ENCODE measurements at regions not wholly inside any gene's neighbourhood (a gene's known extent, or its start where the extent isn't known, plus 50 kb on each side); places are given as distances from the start of the nearest gene placed in this dataset.

GRCh38 chr3:117490716-117491115, 781.1 kb downstream of the TUSC7 start:
- no peak for DNase-seq (ENCODE audit: low read depth in 4 of 4, low spot score in 1 of 4)

GRCh38 chr3:117495620-117496019, 786.0 kb downstream of the TUSC7 start:
- DNase-seq (ENCODE audit: low read depth in 4 of 4, low spot score in 1 of 4): no peak

- DNase-seq (ENCODE audit: low read depth in 4 of 4, low spot score in 1 of 4): no peak
These were observed 789.8 kb downstream of the TUSC7 start for GRCh38 chr3:117499189-117499870.

- DNase-seq (ENCODE audit: low read depth in 4 of 4, low spot score in 1 of 4): no peak
These were observed 798.4 kb downstream of the TUSC7 start for GRCh38 chr3:117507958-117508357.

- no peak for DNase-seq (ENCODE audit: low read depth in 4 of 4, low spot score in 1 of 4)
These were observed 800.3 kb downstream of the TUSC7 start for GRCh38 chr3:117509858-117510257.

- DNase-seq (ENCODE audit: low read depth in 4 of 4, low spot score in 1 of 4): no peak
These were observed 800.8 kb downstream of the TUSC7 start for GRCh38 chr3:117510396-117510795.

- DNase-seq (ENCODE audit: low read depth in 4 of 4, low spot score in 1 of 4): no peak
These were observed 803.4 kb downstream of the TUSC7 start for GRCh38 chr3:117512975-117513374.

GRCh38 chr3:117515309-117515708, 805.7 kb downstream of the TUSC7 start:
- no peak for DNase-seq (ENCODE audit: low read depth in 4 of 4, low spot score in 1 of 4)

- no peak for DNase-seq (ENCODE audit: low read depth in 4 of 4, low spot score in 1 of 4)
These were observed 808.8 kb downstream of the TUSC7 start for GRCh38 chr3:117518364-117518763.

GRCh38 chr3:117519776-117520175, 810.2 kb downstream of the TUSC7 start:
- no peak for DNase-seq (ENCODE audit: low read depth in 4 of 4, low spot score in 1 of 4)

- no peak for DNase-seq (ENCODE audit: low read depth in 4 of 4, low spot score in 1 of 4)
These were observed 811.0 kb downstream of the TUSC7 start for GRCh38 chr3:117520582-117520981.

GRCh38 chr3:117523418-117523817, 813.8 kb downstream of the TUSC7 start:
- DNase-seq (ENCODE audit: low read depth in 4 of 4, low spot score in 1 of 4): no peak

- no peak for DNase-seq (ENCODE audit: low read depth in 4 of 4, low spot score in 1 of 4)
These were observed 815.3 kb downstream of the TUSC7 start for GRCh38 chr3:117524890-117525289.

- no peak for DNase-seq (ENCODE audit: low read depth in 4 of 4, low spot score in 1 of 4)
These were observed 817.0 kb downstream of the TUSC7 start for GRCh38 chr3:117526470-117527079.

GRCh38 chr3:117527346-117527745, 817.8 kb downstream of the TUSC7 start:
- DNase-seq (ENCODE audit: low read depth in 4 of 4, low spot score in 1 of 4): no peak

- no peak for DNase-seq (ENCODE audit: low read depth in 4 of 4, low spot score in 1 of 4)
These were observed 819.1 kb downstream of the TUSC7 start for GRCh38 chr3:117528688-117529087.

GRCh38 chr3:117531078-117531767, 821.6 kb downstream of the TUSC7 start:
- no peak for DNase-seq (ENCODE audit: low read depth in 4 of 4, low spot score in 1 of 4)

- no peak for DNase-seq (ENCODE audit: low read depth in 4 of 4, low spot score in 1 of 4)
These were observed 822.7 kb downstream of the TUSC7 start for GRCh38 chr3:117532268-117532667.

- DNase-seq (ENCODE audit: low read depth in 4 of 4, low spot score in 1 of 4): no peak
These were observed 824.6 kb downstream of the TUSC7 start for GRCh38 chr3:117534138-117534537.

GRCh38 chr3:117536006-117536405, 826.4 kb downstream of the TUSC7 start:
- DNase-seq (ENCODE audit: low read depth in 4 of 4, low spot score in 1 of 4): no peak

GRCh38 chr3:117537949-117538348, 828.4 kb downstream of the TUSC7 start:
- no peak for DNase-seq (ENCODE audit: low read depth in 4 of 4, low spot score in 1 of 4)

GRCh38 chr3:117539729-117540128, 830.1 kb downstream of the TUSC7 start:
- no peak for DNase-seq (ENCODE audit: low read depth in 4 of 4, low spot score in 1 of 4)

All from stimulated activated CD4-positive, alpha-beta T cell treated with anti-CD3 and anti-CD28 coated beads, Interleukin-1b, Interleukin-23, amount 100 ng/mL, for 24 hours (primary cell).